ENCODE measurements at regions not wholly inside any gene's neighbourhood (a gene's known extent, or its start where the extent isn't known, plus 50 kb on each side); places are given as distances from the start of the nearest gene placed in this dataset.

DNA sequence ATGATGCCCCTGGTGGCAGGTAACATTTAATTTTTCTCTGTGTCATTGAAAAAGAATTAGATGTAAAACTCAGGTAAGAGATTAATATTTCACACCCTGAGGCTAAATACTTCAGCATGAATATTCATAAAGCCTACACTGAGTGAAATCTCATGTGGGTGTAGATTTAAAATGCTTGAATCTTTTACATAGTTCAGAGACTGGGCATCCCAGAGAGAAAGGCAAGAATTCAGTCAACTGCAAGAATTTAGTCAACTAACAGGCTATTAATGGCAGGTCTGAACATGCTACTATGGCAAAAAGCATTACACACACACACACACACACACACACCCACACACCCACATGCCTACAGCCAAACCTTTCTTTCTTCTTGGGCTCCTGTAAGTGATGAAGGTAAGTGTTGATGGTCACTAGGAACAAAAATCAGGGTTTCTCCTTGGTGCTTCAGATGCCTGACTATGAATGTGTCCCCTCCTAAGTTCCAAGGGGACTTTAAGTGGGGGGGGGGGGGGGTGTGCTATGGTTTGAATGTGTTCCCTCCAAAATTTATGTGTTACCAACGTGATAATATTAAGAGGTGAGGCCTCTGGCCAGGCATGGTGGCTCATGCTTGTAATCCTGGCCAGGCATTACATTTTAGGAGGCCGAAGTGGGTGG, 63.7 kb upstream of the PSMD7 start:
- TF ChIP-seq, protein P1, sequence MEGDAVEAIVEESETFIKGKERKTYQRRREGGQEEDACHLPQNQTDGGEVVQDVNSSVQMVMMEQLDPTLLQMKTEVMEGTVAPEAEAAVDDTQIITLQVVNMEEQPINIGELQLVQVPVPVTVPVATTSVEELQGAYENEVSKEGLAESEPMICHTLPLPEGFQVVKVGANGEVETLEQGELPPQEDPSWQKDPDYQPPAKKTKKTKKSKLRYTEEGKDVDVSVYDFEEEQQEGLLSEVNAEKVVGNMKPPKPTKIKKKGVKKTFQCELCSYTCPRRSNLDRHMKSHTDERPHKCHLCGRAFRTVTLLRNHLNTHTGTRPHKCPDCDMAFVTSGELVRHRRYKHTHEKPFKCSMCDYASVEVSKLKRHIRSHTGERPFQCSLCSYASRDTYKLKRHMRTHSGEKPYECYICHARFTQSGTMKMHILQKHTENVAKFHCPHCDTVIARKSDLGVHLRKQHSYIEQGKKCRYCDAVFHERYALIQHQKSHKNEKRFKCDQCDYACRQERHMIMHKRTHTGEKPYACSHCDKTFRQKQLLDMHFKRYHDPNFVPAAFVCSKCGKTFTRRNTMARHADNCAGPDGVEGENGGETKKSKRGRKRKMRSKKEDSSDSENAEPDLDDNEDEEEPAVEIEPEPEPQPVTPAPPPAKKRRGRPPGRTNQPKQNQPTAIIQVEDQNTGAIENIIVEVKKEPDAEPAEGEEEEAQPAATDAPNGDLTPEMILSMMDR (IDR thresholded peaks at IDR 0.05): no peak; the same call in 1 of the 2 replicates
- no peak for TF ChIP-seq SIN3A (IDR thresholded peaks at IDR 0.05; ENCODE audit: borderline replicate concordance, insufficient read depth, low read depth, low read length)
- TF ChIP-seq, protein P2, sequence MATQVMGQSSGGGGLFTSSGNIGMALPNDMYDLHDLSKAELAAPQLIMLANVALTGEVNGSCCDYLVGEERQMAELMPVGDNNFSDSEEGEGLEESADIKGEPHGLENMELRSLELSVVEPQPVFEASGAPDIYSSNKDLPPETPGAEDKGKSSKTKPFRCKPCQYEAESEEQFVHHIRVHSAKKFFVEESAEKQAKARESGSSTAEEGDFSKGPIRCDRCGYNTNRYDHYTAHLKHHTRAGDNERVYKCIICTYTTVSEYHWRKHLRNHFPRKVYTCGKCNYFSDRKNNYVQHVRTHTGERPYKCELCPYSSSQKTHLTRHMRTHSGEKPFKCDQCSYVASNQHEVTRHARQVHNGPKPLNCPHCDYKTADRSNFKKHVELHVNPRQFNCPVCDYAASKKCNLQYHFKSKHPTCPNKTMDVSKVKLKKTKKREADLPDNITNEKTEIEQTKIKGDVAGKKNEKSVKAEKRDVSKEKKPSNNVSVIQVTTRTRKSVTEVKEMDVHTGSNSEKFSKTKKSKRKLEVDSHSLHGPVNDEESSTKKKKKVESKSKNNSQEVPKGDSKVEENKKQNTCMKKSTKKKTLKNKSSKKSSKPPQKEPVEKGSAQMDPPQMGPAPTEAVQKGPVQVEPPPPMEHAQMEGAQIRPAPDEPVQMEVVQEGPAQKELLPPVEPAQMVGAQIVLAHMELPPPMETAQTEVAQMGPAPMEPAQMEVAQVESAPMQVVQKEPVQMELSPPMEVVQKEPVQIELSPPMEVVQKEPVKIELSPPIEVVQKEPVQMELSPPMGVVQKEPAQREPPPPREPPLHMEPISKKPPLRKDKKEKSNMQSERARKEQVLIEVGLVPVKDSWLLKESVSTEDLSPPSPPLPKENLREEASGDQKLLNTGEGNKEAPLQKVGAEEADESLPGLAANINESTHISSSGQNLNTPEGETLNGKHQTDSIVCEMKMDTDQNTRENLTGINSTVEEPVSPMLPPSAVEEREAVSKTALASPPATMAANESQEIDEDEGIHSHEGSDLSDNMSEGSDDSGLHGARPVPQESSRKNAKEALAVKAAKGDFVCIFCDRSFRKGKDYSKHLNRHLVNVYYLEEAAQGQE (IDR thresholded peaks at IDR 0.05; ENCODE audit: insufficient read depth in 1 of 2, low read depth in 2 of 2, low read length in 1 of 2): no peak

Measured in Panc1 (cell line).